ENCODE measurements at regions not wholly inside any gene's neighbourhood (a gene's known extent, or its start where the extent isn't known, plus 50 kb on each side); places are given as distances from the start of the nearest gene placed in this dataset.
A peak's percentile ranks its signal among the peaks of the same experiment; 100 is the strongest.
"Not testable (repeated sequence)": the region's sequence is repeated elsewhere in the genome, so short reads cannot be mapped to it uniquely, and the experiment has no call there.

DNA sequence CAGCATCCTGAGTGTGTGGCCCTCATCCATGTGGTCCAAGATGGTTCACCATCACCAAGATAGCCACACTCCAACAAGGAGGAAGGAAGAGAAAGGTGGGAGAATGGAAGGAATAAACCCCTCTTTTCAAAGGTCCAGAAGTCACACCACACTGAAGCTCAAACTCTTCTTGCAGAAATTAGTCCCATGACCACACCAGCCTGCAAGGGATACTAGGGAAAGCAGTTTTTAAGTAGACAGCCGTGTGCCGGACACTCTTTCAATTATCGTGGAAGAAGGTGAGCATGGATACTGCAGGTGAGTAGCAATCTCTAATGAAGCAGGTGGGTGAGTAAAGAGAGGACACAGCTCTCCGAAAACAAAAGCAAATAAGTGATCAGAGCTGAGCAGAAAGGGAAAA, 191.7 kb upstream of the IRF2BP2 start:
- H3K4me1 ChIP-seq (ENCODE audit: control insufficient read depth, insufficient read depth, low read length); H3K4me3 ChIP-seq (ENCODE audit: low read length); H3K9me3 ChIP-seq (ENCODE audit: control insufficient read depth, low read length); H3K27ac ChIP-seq (ENCODE audit: low read length); ATAC-seq; DNase-seq; H3K27me3 ChIP-seq (ENCODE audit: control insufficient read depth, insufficient read depth); intact Hi-C loops (cut with DNase I): not testable (repeated sequence)
- WGBS, result 89% methylated on average over 4 of the region's 4 CpGs

DNA sequence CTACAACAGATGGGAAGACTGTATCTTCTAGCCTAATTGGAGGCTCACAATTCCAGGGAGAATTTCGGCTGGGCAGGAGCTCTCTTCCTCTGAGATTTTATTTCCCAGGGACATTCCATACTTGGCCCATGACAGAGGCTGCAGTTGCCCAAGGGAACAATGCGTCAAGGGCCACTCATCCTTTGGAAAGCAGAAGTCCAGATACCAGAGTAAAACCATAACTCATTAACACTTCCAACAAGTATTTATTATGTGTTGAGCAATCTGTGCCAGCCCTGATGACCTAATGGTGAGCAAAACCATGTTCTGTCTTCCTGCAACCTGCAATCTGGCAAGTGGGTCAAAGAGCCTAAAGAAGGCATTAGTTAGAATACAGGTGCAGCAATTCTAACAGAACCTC, 191.2 kb upstream of the IRF2BP2 start:
- H3K4me3 ChIP-seq (ENCODE audit: low read length); intact Hi-C loops (cut with DNase I); H3K4me1 ChIP-seq (ENCODE audit: control insufficient read depth, insufficient read depth, low read length); H3K9me3 ChIP-seq (ENCODE audit: control insufficient read depth, low read length); DNase-seq; H3K27me3 ChIP-seq (ENCODE audit: control insufficient read depth, insufficient read depth); H3K27ac ChIP-seq (ENCODE audit: low read length): not testable (repeated sequence)
- WGBS, result no CpG with 5 or more reads among the region's 2 CpGs
- peak; percentile 25 to 43 for ATAC-seq

DNA sequence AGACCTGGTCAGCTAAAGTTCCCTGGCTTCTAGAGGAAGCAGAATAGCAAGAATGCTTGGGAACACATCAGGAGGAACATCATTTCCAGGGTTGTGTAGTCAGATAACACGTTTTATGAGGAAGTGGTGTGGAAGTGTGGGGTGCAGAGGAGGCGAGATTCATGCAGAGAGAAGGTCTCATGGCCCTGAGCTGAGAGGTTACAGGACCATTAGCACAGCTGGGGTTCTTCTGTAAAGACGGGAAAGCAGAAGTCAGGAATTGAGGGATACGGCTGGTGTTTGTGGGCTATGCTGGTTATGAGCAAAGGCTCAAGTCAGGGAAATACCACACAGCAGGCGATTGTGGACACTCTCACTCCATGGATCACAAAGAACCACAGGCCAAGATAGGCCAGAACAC, 190.6 kb upstream of the IRF2BP2 start:
- H3K4me1 ChIP-seq (ENCODE audit: control insufficient read depth, insufficient read depth, low read length); DNase-seq; H3K27me3 ChIP-seq (ENCODE audit: control insufficient read depth, insufficient read depth); intact Hi-C loops (cut with DNase I); H3K9me3 ChIP-seq (ENCODE audit: control insufficient read depth, low read length); H3K27ac ChIP-seq (ENCODE audit: low read length); H3K4me3 ChIP-seq (ENCODE audit: low read length): not testable (repeated sequence)
- 83% methylated on average over 4 of the region's 5 CpGs for WGBS
- ATAC-seq, result peak in 1 of 2 donors; percentile 11

DNA sequence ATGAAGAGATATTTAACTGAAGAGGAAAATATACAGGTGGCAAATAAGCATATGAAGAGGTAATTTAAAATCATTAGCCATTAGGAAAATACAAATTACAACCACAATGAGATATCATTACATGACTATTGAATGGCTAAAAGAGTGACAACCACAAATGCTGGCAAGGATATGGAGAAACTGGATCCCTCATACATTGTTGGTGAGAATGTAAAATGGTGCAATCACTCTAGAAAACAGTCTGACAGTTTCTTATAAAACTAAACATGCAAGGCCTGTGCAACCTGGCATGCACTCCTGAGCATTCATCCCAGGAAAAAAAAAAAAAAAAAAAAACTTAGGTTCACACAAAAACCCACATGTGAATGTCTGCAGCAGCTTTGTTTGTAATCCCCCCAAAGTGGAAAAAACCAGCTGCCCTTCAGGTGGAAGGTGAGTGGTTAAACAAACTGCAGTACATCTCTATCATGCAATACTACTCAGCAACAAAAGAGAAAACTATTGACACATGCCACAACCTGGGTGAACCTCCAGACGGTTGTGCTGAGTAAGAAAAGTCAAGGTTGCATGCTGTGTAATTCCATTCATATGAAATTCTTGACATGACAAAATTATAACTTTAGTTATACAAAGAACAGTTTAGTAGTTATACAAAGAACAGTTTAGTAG, 189.2 kb upstream of the IRF2BP2 start:
- H3K4me1 ChIP-seq (ENCODE audit: control insufficient read depth, insufficient read depth, low read length); H3K27me3 ChIP-seq (ENCODE audit: control insufficient read depth, insufficient read depth); H3K9me3 ChIP-seq (ENCODE audit: control insufficient read depth, low read length); ATAC-seq; H3K27ac ChIP-seq (ENCODE audit: low read length); DNase-seq; intact Hi-C loops (cut with DNase I); H3K4me3 ChIP-seq (ENCODE audit: low read length): not testable (repeated sequence)
- 74% methylated on average over 1 of the region's 1 CpG for WGBS

DNA sequence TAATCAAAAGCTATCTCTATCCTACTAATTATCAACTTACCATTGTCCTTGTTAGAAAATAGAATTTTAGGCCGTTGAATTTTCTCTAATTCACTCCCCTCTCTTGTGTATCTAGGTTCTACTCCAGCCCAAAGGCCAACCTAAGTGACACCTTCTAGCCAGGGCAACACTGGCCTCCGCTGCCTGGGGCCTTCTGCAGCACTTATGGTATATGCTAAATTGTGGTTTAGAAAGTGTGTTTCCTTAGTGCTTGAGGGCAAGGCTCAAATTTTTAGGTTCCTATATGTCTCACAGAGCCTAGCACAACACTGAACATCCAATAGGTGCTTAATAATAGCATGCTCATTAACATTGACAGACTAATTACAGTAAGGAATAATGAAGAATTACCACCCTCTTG, 187.2 kb upstream of the IRF2BP2 start:
- H3K27ac ChIP-seq (ENCODE audit: low read length); H3K27me3 ChIP-seq (ENCODE audit: control insufficient read depth, insufficient read depth); H3K9me3 ChIP-seq (ENCODE audit: control insufficient read depth, low read length); H3K4me3 ChIP-seq (ENCODE audit: low read length); H3K4me1 ChIP-seq (ENCODE audit: control insufficient read depth, insufficient read depth, low read length); intact Hi-C loops (cut with DNase I); DNase-seq; ATAC-seq: not testable (repeated sequence)
- WGBS, result no CpG with 5 or more reads among the region's 2 CpGs

DNA sequence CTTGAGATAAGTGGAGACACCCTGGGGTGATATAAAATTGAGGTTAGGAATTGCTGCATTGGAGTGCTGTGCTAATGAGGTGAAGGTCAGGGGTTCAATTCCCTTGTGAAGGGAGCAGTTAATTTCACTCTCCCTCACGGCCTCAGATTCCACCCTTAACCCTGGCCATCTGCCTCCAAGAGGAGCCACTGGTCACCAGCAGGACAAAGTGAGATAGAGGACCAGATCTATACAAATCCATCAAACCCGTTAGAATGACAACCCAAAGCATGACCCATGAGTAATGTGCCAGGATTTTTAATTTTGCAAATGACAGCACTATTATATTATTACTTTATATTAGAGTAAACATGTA, 186.4 kb upstream of the IRF2BP2 start:
- DNase-seq; intact Hi-C loops (cut with DNase I); ATAC-seq; H3K27me3 ChIP-seq (ENCODE audit: control insufficient read depth, insufficient read depth); H3K4me3 ChIP-seq (ENCODE audit: low read length); H3K4me1 ChIP-seq (ENCODE audit: control insufficient read depth, insufficient read depth, low read length); H3K27ac ChIP-seq (ENCODE audit: low read length); H3K9me3 ChIP-seq (ENCODE audit: control insufficient read depth, low read length): not testable (repeated sequence)
- WGBS, result 77% methylated on average over 2 of the region's 2 CpGs

DNA sequence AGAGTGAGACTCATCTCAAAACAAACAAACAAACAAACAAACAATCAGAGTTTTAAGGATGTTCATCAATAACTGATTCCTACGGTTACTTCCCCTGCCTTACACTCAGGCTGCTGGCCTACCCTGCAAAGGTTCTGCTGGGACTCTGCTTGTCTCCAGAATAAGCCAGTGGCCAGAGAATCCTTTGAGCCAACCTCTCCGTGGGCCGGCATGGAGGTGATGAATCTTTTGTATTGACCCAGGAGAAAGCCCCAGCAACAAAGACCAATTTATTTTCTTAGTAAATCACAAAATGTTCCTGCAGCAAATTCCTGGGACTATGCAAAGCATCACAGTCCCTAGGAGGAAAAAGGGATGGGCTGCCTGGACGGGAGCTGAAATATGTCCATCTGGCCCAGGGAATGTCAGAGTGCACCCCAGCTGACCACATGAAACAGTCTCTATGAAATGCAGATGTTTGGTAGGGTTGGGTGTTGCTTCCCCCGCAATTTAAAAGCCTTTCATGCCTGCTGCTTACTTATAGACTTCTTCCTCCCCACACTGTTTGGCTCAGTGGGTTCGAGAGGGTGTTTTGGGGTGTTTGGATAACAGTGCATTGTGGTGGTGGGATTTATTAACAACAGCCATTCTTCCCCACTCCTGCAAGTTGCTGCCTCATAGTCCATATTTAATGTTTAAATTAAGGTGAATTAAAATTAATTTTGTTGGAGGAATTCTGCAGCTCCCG, 185.9 kb upstream of the IRF2BP2 start:
- 81% methylated on average over 7 of the region's 7 CpGs for WGBS
- H3K27ac ChIP-seq (ENCODE audit: low read length); intact Hi-C loops (cut with DNase I); DNase-seq; H3K27me3 ChIP-seq (ENCODE audit: control insufficient read depth, insufficient read depth); H3K4me3 ChIP-seq (ENCODE audit: low read length); H3K4me1 ChIP-seq (ENCODE audit: control insufficient read depth, insufficient read depth, low read length); H3K9me3 ChIP-seq (ENCODE audit: control insufficient read depth, low read length); ATAC-seq: not testable (repeated sequence)

DNA sequence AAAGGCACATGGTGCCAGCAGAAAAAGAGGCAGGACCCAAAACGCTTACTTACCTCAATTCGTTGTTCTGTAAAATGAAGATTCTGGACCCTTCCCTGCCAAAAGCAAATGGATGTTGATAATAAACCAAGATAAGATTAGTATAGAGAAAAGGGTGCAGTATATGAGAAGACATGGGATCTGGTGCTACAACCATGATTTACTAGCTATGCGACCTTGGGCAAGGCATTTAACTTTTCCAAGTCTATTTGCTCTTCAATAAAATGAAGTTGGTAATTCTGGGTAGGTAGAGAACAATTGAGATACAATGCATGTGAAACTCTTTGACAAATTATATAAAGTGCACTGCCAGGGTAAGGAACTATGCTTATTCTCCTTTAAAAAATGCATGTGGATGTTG, 185.0 kb upstream of the IRF2BP2 start:
- DNase-seq; H3K27ac ChIP-seq (ENCODE audit: low read length); H3K9me3 ChIP-seq (ENCODE audit: control insufficient read depth, low read length); H3K4me3 ChIP-seq (ENCODE audit: low read length); ATAC-seq; H3K27me3 ChIP-seq (ENCODE audit: control insufficient read depth, insufficient read depth); intact Hi-C loops (cut with DNase I); H3K4me1 ChIP-seq (ENCODE audit: control insufficient read depth, insufficient read depth, low read length): not testable (repeated sequence)
- 91% methylated on average over 1 of the region's 3 CpGs for WGBS

DNA sequence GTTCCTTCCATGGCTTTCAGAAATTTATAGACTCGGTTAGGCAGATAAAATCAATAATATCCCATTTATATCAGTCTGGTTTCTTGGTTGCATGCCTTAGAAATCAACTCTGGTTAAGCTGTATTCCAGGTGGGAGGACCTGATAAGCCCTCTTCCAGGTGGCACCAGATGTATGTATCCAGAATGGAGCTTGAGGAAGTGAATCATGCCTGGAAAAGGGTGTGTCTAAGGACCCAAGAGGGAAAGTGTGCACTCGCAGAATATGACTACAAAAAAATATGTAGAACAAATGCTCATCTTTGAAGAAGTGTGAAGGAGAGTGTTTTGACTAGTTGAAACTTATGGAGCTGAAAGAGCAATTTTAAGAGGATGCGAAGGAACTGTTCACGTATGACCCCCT, 184.5 kb upstream of the IRF2BP2 start:
- H3K9me3 ChIP-seq (ENCODE audit: control insufficient read depth, low read length); H3K4me3 ChIP-seq (ENCODE audit: low read length); H3K27me3 ChIP-seq (ENCODE audit: control insufficient read depth, insufficient read depth); H3K4me1 ChIP-seq (ENCODE audit: control insufficient read depth, insufficient read depth, low read length); DNase-seq; intact Hi-C loops (cut with DNase I); H3K27ac ChIP-seq (ENCODE audit: low read length): not testable (repeated sequence)
- 82% methylated on average over 4 of the region's 4 CpGs for WGBS
- peak in 1 of 2 donors; percentile 20 for ATAC-seq

DNA sequence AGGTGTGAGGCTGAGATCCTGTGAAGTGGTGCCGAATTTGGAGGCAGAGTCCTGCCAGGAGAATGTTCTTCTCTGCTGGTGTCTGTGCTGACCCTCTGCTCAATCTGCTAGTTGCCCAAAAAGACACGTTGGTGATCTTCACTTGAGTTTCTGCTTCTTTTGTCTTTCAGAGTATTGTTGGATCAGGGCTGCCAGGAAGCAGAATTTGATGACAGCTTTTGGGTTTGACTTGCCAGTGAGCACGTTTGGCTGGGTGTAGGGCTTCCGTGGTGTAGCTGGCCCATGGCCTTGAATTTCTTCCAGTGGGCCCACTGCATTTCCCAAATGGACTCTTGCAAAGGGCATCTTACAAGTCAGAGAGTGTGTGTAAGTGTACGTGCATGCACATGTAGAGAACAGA, 183.9 kb upstream of the IRF2BP2 start:
- ATAC-seq; H3K27ac ChIP-seq (ENCODE audit: low read length); intact Hi-C loops (cut with DNase I); H3K4me1 ChIP-seq (ENCODE audit: control insufficient read depth, insufficient read depth, low read length); DNase-seq; H3K4me3 ChIP-seq (ENCODE audit: low read length); H3K27me3 ChIP-seq (ENCODE audit: control insufficient read depth, insufficient read depth); H3K9me3 ChIP-seq (ENCODE audit: control insufficient read depth, low read length): not testable (repeated sequence)
- WGBS, result 54% methylated on average over 3 of the region's 5 CpGs

DNA sequence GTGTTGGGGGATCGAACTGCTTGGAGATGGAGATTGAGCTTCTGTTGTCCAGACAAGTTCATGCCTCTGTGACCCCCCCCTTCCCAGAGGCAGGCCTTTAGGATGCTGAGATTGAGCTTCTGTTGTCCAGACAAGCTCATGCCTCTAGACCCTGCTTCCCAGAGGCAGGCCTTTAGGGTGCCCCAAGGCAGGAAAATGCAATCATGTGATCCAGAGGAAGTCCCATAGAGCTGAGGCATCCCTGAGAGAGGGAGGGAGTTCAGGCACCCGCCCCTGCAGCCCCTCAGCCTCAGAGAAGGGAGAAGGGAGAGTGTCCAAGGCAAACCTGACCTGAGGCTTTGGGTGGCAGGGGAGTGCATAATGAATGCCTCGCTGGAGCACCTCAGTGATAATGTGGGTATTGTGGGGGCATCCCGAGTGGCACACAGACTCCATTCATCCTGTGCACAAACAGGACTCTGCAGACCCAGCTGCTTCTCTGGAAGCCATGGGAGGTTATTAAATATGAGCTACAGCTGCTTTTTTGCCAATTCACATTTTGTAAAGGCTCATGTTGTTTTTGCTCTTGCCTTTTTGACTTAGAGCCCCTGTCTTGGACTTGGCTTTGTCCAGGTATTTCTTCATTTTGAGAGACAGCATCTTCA, 182.4 kb upstream of the IRF2BP2 start:
- DNase-seq; H3K9me3 ChIP-seq (ENCODE audit: control insufficient read depth, low read length); H3K4me3 ChIP-seq (ENCODE audit: low read length); H3K27me3 ChIP-seq (ENCODE audit: control insufficient read depth, insufficient read depth); intact Hi-C loops (cut with DNase I); H3K27ac ChIP-seq (ENCODE audit: low read length); H3K4me1 ChIP-seq (ENCODE audit: control insufficient read depth, insufficient read depth, low read length): not testable (repeated sequence)
- 82% methylated on average over 3 of the region's 4 CpGs for WGBS
- peak; percentile 49 to 55 for ATAC-seq

All from right cardiac atrium (tissue), 5 donors.